ENCODE measurements at regions not wholly inside any gene's neighbourhood (a gene's known extent, or its start where the extent isn't known, plus 50 kb on each side); places are given as distances from the start of the nearest gene placed in this dataset.

- H3K27ac ChIP-seq: peak overlapping the region; percentile 64
- H3K36me3 ChIP-seq: no peaks in the 10 kb centered on the region
- H3K27me3 ChIP-seq: no peaks in the 10 kb centered on the region
- TF ChIP-seq POLR2A (IDR thresholded peaks at IDR 0.05) (no peak), POLR2AphosphoS5 (IDR thresholded peaks at IDR 0.05; ENCODE audit: insufficient read depth in 1 of 2, low read depth in 1 of 2) (peak in 1 of 2 donors; percentile 52), CTCF (IDR thresholded peaks at IDR 0.05) (no peak)
- no peak for DNase-seq (ENCODE audit: extremely low spot score in 2 of 2)
- peaks cover 50% of the 10 kb centered on the region for H3K4me1 ChIP-seq
- no peaks in the 10 kb centered on the region for H3K9me3 ChIP-seq
- intact Hi-C loops (cut with DNase I): loop anchor here (5.0 kb wide), 1 partner anchor 345 kb away; no protein-coding TSS in a partner anchor
- H3K4me3 ChIP-seq: no peak overlapping the region
Measured at GRCh38 chr10:59587083-59587755, 122.4 kb downstream of the SLC16A9 start.

GRCh38 chr10:59586407-59586891 lies 123.2 kb downstream of the SLC16A9 start:
- TF ChIP-seq POLR2AphosphoS5 (IDR thresholded peaks at IDR 0.05; ENCODE audit: insufficient read depth in 1 of 2, low read depth in 1 of 2) (no peak), CTCF (IDR thresholded peaks at IDR 0.05) (no peak), POLR2A (IDR thresholded peaks at IDR 0.05) (no peak)
- H3K27ac ChIP-seq: peak overlapping the region; percentile 64
- peaks cover 50% of the 10 kb centered on the region for H3K4me1 ChIP-seq
- H3K4me3 ChIP-seq: no peak overlapping the region
- DNase-seq (ENCODE audit: extremely low spot score in 2 of 2): no peak
- intact Hi-C loops (cut with DNase I): loop anchor here (5.0 kb wide), 1 partner anchor 344 kb away; no protein-coding TSS in a partner anchor
- H3K27me3 ChIP-seq: no peaks in the 10 kb centered on the region
- no peaks in the 10 kb centered on the region for H3K36me3 ChIP-seq
- no peaks in the 10 kb centered on the region for H3K9me3 ChIP-seq

- H3K9me3 ChIP-seq: no peaks in the 10 kb centered on the region
- no peak for DNase-seq (ENCODE audit: extremely low spot score in 2 of 2)
- H3K4me3 ChIP-seq: no peak overlapping the region
- H3K4me1 ChIP-seq: peaks cover 51% of the 10 kb centered on the region
- intact Hi-C loops (cut with DNase I): loop anchor here (5.0 kb wide), 1 partner anchor 343 kb away; no protein-coding TSS in a partner anchor
- H3K27ac ChIP-seq: peak overlapping the region; percentile 64
- no peaks in the 10 kb centered on the region for H3K36me3 ChIP-seq
- no peaks in the 10 kb centered on the region for H3K27me3 ChIP-seq
- TF ChIP-seq POLR2AphosphoS5 (IDR thresholded peaks at IDR 0.05; ENCODE audit: insufficient read depth in 1 of 2, low read depth in 1 of 2) (no peak), POLR2A (IDR thresholded peaks at IDR 0.05) (no peak), CTCF (IDR thresholded peaks at IDR 0.05) (no peak)
Measured at GRCh38 chr10:59585046-59585700, 124.5 kb downstream of the SLC16A9 start.

- H3K4me3 ChIP-seq: no peak overlapping the region
- no peaks in the 10 kb centered on the region for H3K9me3 ChIP-seq
- H3K27me3 ChIP-seq: no peaks in the 10 kb centered on the region
- no peak overlapping the region for H3K27ac ChIP-seq
- H3K36me3 ChIP-seq: no peaks in the 10 kb centered on the region
- DNase-seq (ENCODE audit: extremely low spot score in 2 of 2): no peak
- TF ChIP-seq POLR2A (IDR thresholded peaks at IDR 0.05) (no peak), POLR2AphosphoS5 (IDR thresholded peaks at IDR 0.05; ENCODE audit: insufficient read depth in 1 of 2, low read depth in 1 of 2) (no peak), CTCF (IDR thresholded peaks at IDR 0.05) (no peak)
- H3K4me1 ChIP-seq: peaks cover 48% of the 10 kb centered on the region
- intact Hi-C loops (cut with DNase I): no loop called here
Measured at GRCh38 chr10:59582780-59583179, 126.9 kb downstream of the SLC16A9 start.

GRCh38 chr10:59582058-59582457 lies 127.6 kb downstream of the SLC16A9 start:
- intact Hi-C loops (cut with DNase I): no loop called here
- Histone ChIP-seq H3K4me3 (no peak overlapping the region), H3K4me1 (peaks cover 41% of the 10 kb centered on the region)

More at GRCh38 chr10:59582058-59582457, 127.6 kb downstream of the SLC16A9 start:
- H3K27ac ChIP-seq: peak overlapping the region; percentile 16
- TF ChIP-seq POLR2A (IDR thresholded peaks at IDR 0.05): no peak
- no peak for TF ChIP-seq POLR2AphosphoS5 (IDR thresholded peaks at IDR 0.05; ENCODE audit: insufficient read depth in 1 of 2, low read depth in 1 of 2)
- no peak for TF ChIP-seq CTCF (IDR thresholded peaks at IDR 0.05)
- DNase-seq (ENCODE audit: extremely low spot score in 2 of 2): no peak
- H3K27me3 ChIP-seq: no peaks in the 10 kb centered on the region
- no peaks in the 10 kb centered on the region for H3K9me3 ChIP-seq
- H3K36me3 ChIP-seq: no peaks in the 10 kb centered on the region

Measured in vagina (tissue), 2 donors.